SK-N-SH treated with all-trans-retinoic acid at 6 μM for 48 hours (cell line): ENCODE measurements at regions not wholly inside any gene's neighbourhood (a gene's known extent, or its start where the extent isn't known, plus 50 kb on each side); places are given as distances from the start of the nearest gene placed in this dataset.

Source experiments
- ATAC-seq: fragments of 200-7000 bp; cut with Tn5 transposase; 3 replicates; pipeline ENCODE4 v1.9.1; 2020; ENCODE audit warnings: mild to moderate bottlenecking, moderate library complexity
- ARNTL ChIP-seq: fragments of 450-650 bp; formaldehyde crosslinking; IDR thresholded peaks from 2 replicates; pipeline ENCODE4 v1.5.0; 2020; ENCODE audit warnings: low read depth, mild to moderate bottlenecking, moderate library complexity, borderline replicate concordance
- BACH2 ChIP-seq: fragments of 250-450 bp; sonication (Bioruptor Pico); IDR thresholded peaks from 2 replicates; pipeline ENCODE4 v1.9.0; 2021; ENCODE audit warnings: mild to moderate bottlenecking, borderline replicate concordance
- CSDC2 ChIP-seq: fragments of 250-450 bp; sonication (Bioruptor Pico); IDR thresholded peaks from 2 replicates; pipeline ENCODE4 v1.5.0; 2020; ENCODE audit warnings: mild to moderate bottlenecking, moderate library complexity
- CSRNP3 ChIP-seq: fragments of 250-450 bp; sonication (Bioruptor Pico); IDR thresholded peaks from 2 replicates; pipeline ENCODE4 v1.5.1; 2021; ENCODE audit warnings: mild to moderate bottlenecking, moderate library complexity
- ESRRG ChIP-seq: fragments of 250-450 bp; sonication (Bioruptor Pico); IDR thresholded peaks from 2 replicates; pipeline ENCODE4 v1.6.1; 2021; ENCODE audit warnings: mild to moderate bottlenecking
- GLIS3 ChIP-seq: fragments of 250-450 bp; sonication (Bioruptor Pico); IDR thresholded peaks from 2 replicates; pipeline ENCODE4 v1.5.0; 2020; ENCODE audit warnings: mild to moderate bottlenecking, moderate library complexity
- ISL1 ChIP-seq: fragments of 250-450 bp; sonication (Bioruptor Pico); IDR thresholded peaks from 2 replicates; pipeline ENCODE4 v2.1.2; 2022; ENCODE audit warnings: mild to moderate bottlenecking, moderate library complexity
- OSR1 ChIP-seq: fragments of 250-450 bp; sonication (Bioruptor Pico); IDR thresholded peaks from 2 replicates; pipeline ENCODE4 v1.8.0; 2022; ENCODE audit warnings: moderate library complexity, mild to moderate bottlenecking, inconsistent platforms
- PATZ1 ChIP-seq: fragments of 250-450 bp; sonication (Bioruptor Pico); IDR thresholded peaks from 2 replicates; pipeline ENCODE4 v1.8.0; 2020; ENCODE audit warnings: mild to moderate bottlenecking, moderate library complexity, borderline replicate concordance
- POU6F1 ChIP-seq: fragments of 250-450 bp; sonication (Bioruptor Pico); IDR thresholded peaks from 2 replicates; pipeline ENCODE4 v1.8.0; 2021; ENCODE audit warnings: low read depth, mild to moderate bottlenecking, moderate library complexity, borderline replicate concordance
- PPARA ChIP-seq: fragments of 250-450 bp; sonication (Bioruptor Pico); IDR thresholded peaks from 2 replicates; pipeline ENCODE4 v1.5.0; 2020; ENCODE audit warnings: mild to moderate bottlenecking, borderline replicate concordance
- RARB ChIP-seq: fragments of 250-450 bp; sonication (Bioruptor Pico); IDR thresholded peaks from 2 replicates; pipeline ENCODE4 v1.8.0; 2021; ENCODE audit warnings: mild to moderate bottlenecking, moderate library complexity
- SNAI2 ChIP-seq: fragments of 250-450 bp; sonication (Bioruptor Pico); IDR thresholded peaks from 2 replicates; pipeline ENCODE4 v1.5.0; 2020; ENCODE audit warnings: mild to moderate bottlenecking, moderate library complexity
- TCF4 ChIP-seq: fragments of 250-450 bp; sonication (Bioruptor Pico); IDR thresholded peaks from 2 replicates; pipeline ENCODE4 v1.8.0; 2021; ENCODE audit warnings: mild to moderate bottlenecking, moderate library complexity, borderline replicate concordance
- TOX ChIP-seq: fragments of 250-450 bp; sonication (Bioruptor Pico); IDR thresholded peaks from 2 replicates; pipeline ENCODE4 v1.8.0; 2021; ENCODE audit warnings: mild to moderate bottlenecking, moderate library complexity, borderline replicate concordance
- TSHZ2 ChIP-seq: fragments of 250-450 bp; sonication (Bioruptor Pico); IDR thresholded peaks from 2 replicates; pipeline ENCODE4 v1.5.0; 2020; ENCODE audit warnings: mild to moderate bottlenecking, moderate library complexity
- ZC3H10 ChIP-seq: fragments of 250-450 bp; sonication (Bioruptor Pico); IDR thresholded peaks from 2 replicates; pipeline ENCODE4 v1.5.1; 2021; ENCODE audit warnings: mild to moderate bottlenecking, moderate library complexity
- ZFP3 ChIP-seq: fragments of 250-450 bp; sonication (Bioruptor Pico); IDR thresholded peaks from 2 replicates; pipeline ENCODE4 v1.5.0; 2020; ENCODE audit warnings: mild to moderate bottlenecking, moderate library complexity
- ZNF565 ChIP-seq: fragments of 450-650 bp; formaldehyde crosslinking; conservative IDR thresholded peaks from 2 replicates; pipeline ENCODE4 v1.5.0; 2020; ENCODE audit warnings: low read depth, mild to moderate bottlenecking, moderate library complexity
- ZNF70 ChIP-seq: fragments of 450-650 bp; formaldehyde crosslinking; IDR thresholded peaks from 2 replicates; pipeline ENCODE4 v1.5.0; 2020; ENCODE audit warnings: mild to moderate bottlenecking, moderate library complexity
- TF ChIP-seq, protein P1 (sequence below): fragments of 250-450 bp; sonication (Bioruptor Pico); IDR thresholded peaks from 2 replicates; pipeline ENCODE4 v1.5.1; 2020; ENCODE audit warnings: low read depth, mild to moderate bottlenecking, moderate library complexity

DNA sequence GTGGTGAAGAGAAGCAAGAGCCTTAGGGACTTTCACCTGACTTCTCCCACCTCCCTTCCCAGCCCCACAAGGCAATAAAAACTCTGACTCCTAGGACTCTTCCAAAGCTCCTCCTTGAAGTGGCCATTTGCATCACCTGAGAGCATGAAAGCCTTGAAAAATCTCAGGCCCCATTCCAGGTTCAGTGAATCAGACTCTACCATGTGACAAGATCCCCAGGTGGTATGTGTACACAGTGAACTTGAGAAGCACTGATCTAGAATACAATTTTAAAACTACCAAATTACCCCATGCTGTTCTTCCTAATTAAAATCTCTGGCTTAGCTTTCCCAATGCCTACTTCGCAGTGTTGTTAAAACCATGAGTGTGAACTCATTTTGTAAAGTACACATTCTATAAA, 195.1 kb upstream of the SAMSN1 start (continued):
- TF ChIP-seq OSR1: no peak

GRCh38 chr21:14740692-14741091, 194.6 kb upstream of the SAMSN1 start:
- no peak for TF ChIP-seq ZNF70 (CRISPR knock-in tag)
- no peak for TF ChIP-seq RARB (CRISPR knock-in tag)
- no peak for TF ChIP-seq TCF4 (CRISPR knock-in tag)
- no peak for TF ChIP-seq ISL1
- no peak for TF ChIP-seq ARNTL (CRISPR knock-in tag)
- TF ChIP-seq TSHZ2 (CRISPR knock-in tag): no peak
- no peak for TF ChIP-seq PPARA (CRISPR knock-in tag)
- no peak for TF ChIP-seq PATZ1 (CRISPR knock-in tag)
- no peak for TF ChIP-seq CSRNP3 (CRISPR knock-in tag)
- no peak for TF ChIP-seq ZC3H10 (CRISPR knock-in tag)
- TF ChIP-seq ZNF565 (CRISPR knock-in tag): no peak
- TF ChIP-seq, protein P1, sequence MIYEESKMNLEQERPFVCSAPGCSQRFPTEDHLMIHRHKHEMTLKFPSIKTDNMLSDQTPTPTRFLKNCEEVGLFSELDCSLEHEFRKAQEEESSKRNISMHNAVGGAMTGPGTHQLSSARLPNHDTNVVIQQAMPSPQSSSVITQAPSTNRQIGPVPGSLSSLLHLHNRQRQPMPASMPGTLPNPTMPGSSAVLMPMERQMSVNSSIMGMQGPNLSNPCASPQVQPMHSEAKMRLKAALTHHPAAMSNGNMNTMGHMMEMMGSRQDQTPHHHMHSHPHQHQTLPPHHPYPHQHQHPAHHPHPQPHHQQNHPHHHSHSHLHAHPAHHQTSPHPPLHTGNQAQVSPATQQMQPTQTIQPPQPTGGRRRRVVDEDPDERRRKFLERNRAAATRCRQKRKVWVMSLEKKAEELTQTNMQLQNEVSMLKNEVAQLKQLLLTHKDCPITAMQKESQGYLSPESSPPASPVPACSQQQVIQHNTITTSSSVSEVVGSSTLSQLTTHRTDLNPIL (CRISPR knock-in tag): no peak
- no peak for TF ChIP-seq SNAI2 (CRISPR knock-in tag)
- no peak for ATAC-seq

DNA sequence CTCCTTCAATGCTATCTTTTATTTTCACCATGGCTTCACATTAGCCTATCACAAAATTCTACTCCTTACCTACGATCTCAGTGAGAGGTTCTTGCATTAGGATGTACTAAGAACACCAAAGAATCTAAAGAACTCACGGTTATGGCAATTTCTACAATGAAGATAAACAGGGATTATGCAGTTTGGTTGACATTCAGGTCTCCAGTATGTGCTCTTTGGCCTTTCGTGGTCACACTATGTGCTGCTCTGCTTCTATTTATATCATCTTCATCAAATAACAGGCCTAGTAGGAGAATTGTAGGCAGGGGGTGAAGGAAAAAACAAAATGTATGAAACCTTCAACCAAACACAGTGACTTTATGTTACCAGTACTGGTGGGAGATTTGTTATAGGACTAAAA, 194.0 kb upstream of the SAMSN1 start:
- no peak for TF ChIP-seq GLIS3
- TF ChIP-seq PATZ1 (CRISPR knock-in tag): no peak
- TF ChIP-seq BACH2: no peak
- no peak for TF ChIP-seq TOX (CRISPR knock-in tag)
- TF ChIP-seq OSR1: no peak
- no peak for TF ChIP-seq ESRRG
- TF ChIP-seq ZNF565 (CRISPR knock-in tag): no peak
- no peak for TF ChIP-seq ZC3H10 (CRISPR knock-in tag)
- TF ChIP-seq ZNF70 (CRISPR knock-in tag): no peak
- no peak for TF ChIP-seq CSRNP3 (CRISPR knock-in tag)
- no peak for TF ChIP-seq ARNTL (CRISPR knock-in tag)
- TF ChIP-seq TCF4 (CRISPR knock-in tag): no peak
- no peak for TF ChIP-seq RARB (CRISPR knock-in tag)
- no peak for TF ChIP-seq CSDC2 (CRISPR knock-in tag)
- TF ChIP-seq, protein P1 (CRISPR knock-in tag): no peak
- no peak for TF ChIP-seq POU6F1 (CRISPR knock-in tag)
- TF ChIP-seq ISL1: no peak
- no peak for TF ChIP-seq ZFP3 (CRISPR knock-in tag)
- TF ChIP-seq SNAI2 (CRISPR knock-in tag): no peak
- no peak for TF ChIP-seq PPARA (CRISPR knock-in tag)

More for the DNA sequence above, 194.0 kb upstream of the SAMSN1 start:
- no peak for ATAC-seq
